ENCODE measurements at regions not wholly inside any gene's neighbourhood (a gene's known extent, or its start where the extent isn't known, plus 50 kb on each side); places are given as distances from the start of the nearest gene placed in this dataset.
"Not testable (repeated sequence)": the region's sequence is repeated elsewhere in the genome, so short reads cannot be mapped to it uniquely, and the experiment has no call there.

- TF ChIP-seq ZNF462 (CRISPR knock-in tag; IDR thresholded peaks at IDR 0.05) (no peak), ZNF331 (CRISPR knock-in tag; IDR thresholded peaks at IDR 0.05; ENCODE audit: low read depth) (no peak), EZH2phosphoT487 (IDR thresholded peaks at IDR 0.05; ENCODE audit: unreplicated experiment) (no peak), REST (IDR thresholded peaks at IDR 0.05; ENCODE audit: unreplicated experiment) (no peak), ZNF114 (CRISPR knock-in tag; IDR thresholded peaks at IDR 0.05) (no peak), NANOG (IDR thresholded peaks at IDR 0.05; ENCODE audit: borderline replicate concordance) (no peak), CREB1 (CRISPR knock-in tag; IDR thresholded peaks at IDR 0.05; ENCODE audit: low read depth) (no peak)
These were observed 89.7 kb upstream of the FAM20C start (continued) for GRCh38 chr7:102721-103120.

GRCh38 chr7:103981-104380, 88.4 kb upstream of the FAM20C start:
- peaks cover 29% of the 10 kb centered on the region for H3K9me3 Mint-ChIP-seq
- not testable (repeated sequence) for H3K27ac ChIP-seq (ENCODE audit: low read depth); DNase-seq (ENCODE audit: low spot score); H3K9me2 ChIP-seq (ENCODE audit: insufficient read depth); H2AFZ ChIP-seq; H3K27me3 ChIP-seq (ENCODE audit: insufficient read depth); H3K4me3 Mint-ChIP-seq; ATAC-seq; H3K36me3 ChIP-seq (ENCODE audit: insufficient read depth); H3K4me3 ChIP-seq; H4K20me1 ChIP-seq (replicated peaks; ENCODE audit: insufficient read depth); H3K27ac Mint-ChIP-seq; H3K4me2 ChIP-seq; H3F3A ChIP-seq (replicated peaks; ENCODE audit: low read depth); H3K79me2 ChIP-seq (replicated peaks; ENCODE audit: insufficient read depth); H3K27me3 Mint-ChIP-seq (ENCODE audit: insufficient read depth, low read depth, poor library complexity)
- H3K4me1 ChIP-seq (ENCODE audit: insufficient read depth), result peaks cover 27% of the 10 kb centered on the region
- H3K4me1 Mint-ChIP-seq, result peaks cover 32% of the 10 kb centered on the region
- H3K36me3 Mint-ChIP-seq (ENCODE audit: low read depth), result peaks cover 24% of the 10 kb centered on the region; the same call in 2 of the 3 replicates

All from GM23338 (cell line).